ENCODE measurements at regions not wholly inside any gene's neighbourhood (a gene's known extent, or its start where the extent isn't known, plus 50 kb on each side); places are given as distances from the start of the nearest gene placed in this dataset.

DNA sequence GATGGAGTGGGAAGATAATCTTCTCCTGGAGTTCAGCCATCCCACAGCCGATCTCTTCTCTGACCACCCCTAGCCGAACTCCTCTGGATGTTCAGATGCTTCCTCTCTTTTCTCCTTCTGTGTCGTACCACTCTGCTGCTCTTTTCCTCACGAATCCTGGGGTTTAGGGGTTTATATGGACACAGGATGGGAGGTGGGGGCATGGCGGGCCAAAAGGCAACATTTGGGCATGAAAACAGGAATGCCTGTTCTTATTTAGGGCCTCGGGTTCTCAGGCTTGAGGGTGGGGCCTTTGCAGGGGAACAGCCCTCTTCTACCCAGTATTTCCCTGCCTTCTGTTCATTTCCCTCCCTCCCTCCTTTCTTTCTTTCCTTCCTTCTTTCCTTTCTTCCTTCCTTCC lies 112.7 kb downstream of the SLC35B3 start (continued):
- TF ChIP-seq CREM (IDR thresholded peaks at IDR 0.05; ENCODE audit: low read depth) (no peak), NR2C1 (IDR thresholded peaks at IDR 0.05) (no peak), POLR2AphosphoS2 (IDR thresholded peaks at IDR 0.05; ENCODE audit: low read depth, low read length) (no peak)
- TF ChIP-seq, protein P1, sequence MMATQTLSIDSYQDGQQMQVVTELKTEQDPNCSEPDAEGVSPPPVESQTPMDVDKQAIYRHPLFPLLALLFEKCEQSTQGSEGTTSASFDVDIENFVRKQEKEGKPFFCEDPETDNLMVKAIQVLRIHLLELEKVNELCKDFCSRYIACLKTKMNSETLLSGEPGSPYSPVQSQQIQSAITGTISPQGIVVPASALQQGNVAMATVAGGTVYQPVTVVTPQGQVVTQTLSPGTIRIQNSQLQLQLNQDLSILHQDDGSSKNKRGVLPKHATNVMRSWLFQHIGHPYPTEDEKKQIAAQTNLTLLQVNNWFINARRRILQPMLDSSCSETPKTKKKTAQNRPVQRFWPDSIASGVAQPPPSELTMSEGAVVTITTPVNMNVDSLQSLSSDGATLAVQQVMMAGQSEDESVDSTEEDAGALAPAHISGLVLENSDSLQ (IDR thresholded peaks at IDR 0.05), result no peak

DNA sequence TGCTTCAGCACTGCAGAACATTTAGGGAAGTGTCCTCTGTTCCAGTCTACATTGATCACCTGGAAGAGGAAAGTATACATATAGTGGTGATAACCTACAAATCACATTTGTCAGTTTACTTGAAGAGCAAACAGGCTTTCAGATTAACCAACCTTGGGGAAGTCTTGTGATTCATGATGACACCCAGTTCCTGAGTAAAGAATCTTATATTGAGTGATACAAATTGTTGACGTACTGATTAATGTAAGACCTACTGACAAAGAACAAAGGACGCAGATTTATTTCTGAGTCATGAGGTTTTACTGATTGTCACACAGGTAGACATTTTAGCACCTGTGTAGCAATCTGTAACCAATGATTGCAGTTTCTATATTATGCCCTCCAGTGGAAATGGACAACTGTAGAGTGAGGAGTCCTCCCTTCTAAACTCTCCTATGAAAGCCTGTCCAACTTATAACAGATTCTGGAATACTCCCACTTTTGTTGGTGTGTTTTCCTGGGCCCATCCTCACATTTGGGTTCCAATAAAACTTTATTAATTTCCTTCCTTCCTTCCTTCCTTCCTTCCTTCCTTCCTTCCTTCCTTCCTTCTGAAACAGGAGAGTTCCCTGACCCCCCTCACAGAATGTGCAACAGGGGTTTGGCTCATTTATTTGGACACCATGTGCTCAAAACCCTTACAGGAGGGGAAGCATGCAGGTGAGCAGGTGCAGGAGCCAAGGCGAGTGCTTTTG lies 113.5 kb downstream of the SLC35B3 start:
- no peak overlapping the region for H3K4me3 ChIP-seq
- in situ Hi-C loops (cut with MboI) (no loop called here), intact Hi-C loops (cut with micrococcal nuclease; ENCODE audit: unreplicated experiment) (no loop called here)
- H3K79me2 ChIP-seq (ENCODE audit: control insufficient read depth, insufficient read depth, low read length), result no peaks in the 10 kb centered on the region
- FAIRE-seq (no peak), ATAC-seq (no peak), DNase-seq (ENCODE audit: low read depth, low spot score) (no peak)
- H3K27ac ChIP-seq (ENCODE audit: control insufficient read depth, insufficient read depth), result no peak overlapping the region
- no peak overlapping the region for H3K9ac ChIP-seq (ENCODE audit: control insufficient read depth, insufficient read depth, low read length)
- ChIA-PET POLR2A (no interaction called here), CTCF (no interaction called here), RAD21 (ENCODE audit: unreplicated experiment) (no interaction called here), SMC1A (ENCODE audit: uncharacterized antibody, unreplicated experiment) (no interaction called here)
- H3K4me1 ChIP-seq (ENCODE audit: control insufficient read depth, insufficient read depth, low read length), result no peaks in the 10 kb centered on the region
- H4K20me1 ChIP-seq (ENCODE audit: control insufficient read depth, insufficient read depth), result no peaks in the 10 kb centered on the region
- H3K4me2 ChIP-seq (ENCODE audit: control insufficient read depth, insufficient read depth), result no peak overlapping the region
- BruUV-seq (replicated peaks), result no TSS peak
- H3K27me3 ChIP-seq (replicated peaks in 1 of 2; ENCODE audit: control insufficient read depth in 2 of 2, insufficient read depth in 2 of 2, low read length in 1 of 2), result no peaks in the 10 kb centered on the region
- WGBS (ENCODE audit: insufficient coverage, insufficient replicate concordance, low lambda C conversion rate, missing lambda C conversion rate), result 14% methylated on average over 3 of the region's 3 CpGs
- H2AFZ ChIP-seq (ENCODE audit: control insufficient read depth, low read depth, low read length), result no peak overlapping the region
- no peaks in the 10 kb centered on the region for H3K36me3 ChIP-seq (ENCODE audit: control insufficient read depth in 2 of 2, insufficient read depth in 2 of 2, low read length in 1 of 2)
- no peaks in the 10 kb centered on the region for H3K9me3 ChIP-seq (replicated peaks; ENCODE audit: control insufficient read depth, insufficient read depth, low read length)
- TF ChIP-seq ZNF217 (IDR thresholded peaks at IDR 0.05) (no peak), SRF (IDR thresholded peaks at IDR 0.05; ENCODE audit: low read depth in 2 of 2, low read length in 2 of 2) (no peak), TCF7 (IDR thresholded peaks at IDR 0.05; ENCODE audit: borderline replicate concordance) (no peak), SUPT20H (IDR thresholded peaks at IDR 0.05; ENCODE audit: borderline replicate concordance, control insufficient read depth, low read depth, low read length) (no peak), KLF5 (IDR thresholded peaks at IDR 0.05; ENCODE audit: partially characterized antibody) (no peak), STAT1 (conservative IDR thresholded peaks at IDR 0.05) (no peak), STAT3 (IDR thresholded peaks at IDR 0.05; ENCODE audit: low read depth, low read length) (no peak), PML (IDR thresholded peaks at IDR 0.05; ENCODE audit: low read length) (no peak), SMAD1 (IDR thresholded peaks at IDR 0.05; ENCODE audit: low read depth, partially characterized antibody) (no peak)
- TF ChIP-seq, protein P2, sequence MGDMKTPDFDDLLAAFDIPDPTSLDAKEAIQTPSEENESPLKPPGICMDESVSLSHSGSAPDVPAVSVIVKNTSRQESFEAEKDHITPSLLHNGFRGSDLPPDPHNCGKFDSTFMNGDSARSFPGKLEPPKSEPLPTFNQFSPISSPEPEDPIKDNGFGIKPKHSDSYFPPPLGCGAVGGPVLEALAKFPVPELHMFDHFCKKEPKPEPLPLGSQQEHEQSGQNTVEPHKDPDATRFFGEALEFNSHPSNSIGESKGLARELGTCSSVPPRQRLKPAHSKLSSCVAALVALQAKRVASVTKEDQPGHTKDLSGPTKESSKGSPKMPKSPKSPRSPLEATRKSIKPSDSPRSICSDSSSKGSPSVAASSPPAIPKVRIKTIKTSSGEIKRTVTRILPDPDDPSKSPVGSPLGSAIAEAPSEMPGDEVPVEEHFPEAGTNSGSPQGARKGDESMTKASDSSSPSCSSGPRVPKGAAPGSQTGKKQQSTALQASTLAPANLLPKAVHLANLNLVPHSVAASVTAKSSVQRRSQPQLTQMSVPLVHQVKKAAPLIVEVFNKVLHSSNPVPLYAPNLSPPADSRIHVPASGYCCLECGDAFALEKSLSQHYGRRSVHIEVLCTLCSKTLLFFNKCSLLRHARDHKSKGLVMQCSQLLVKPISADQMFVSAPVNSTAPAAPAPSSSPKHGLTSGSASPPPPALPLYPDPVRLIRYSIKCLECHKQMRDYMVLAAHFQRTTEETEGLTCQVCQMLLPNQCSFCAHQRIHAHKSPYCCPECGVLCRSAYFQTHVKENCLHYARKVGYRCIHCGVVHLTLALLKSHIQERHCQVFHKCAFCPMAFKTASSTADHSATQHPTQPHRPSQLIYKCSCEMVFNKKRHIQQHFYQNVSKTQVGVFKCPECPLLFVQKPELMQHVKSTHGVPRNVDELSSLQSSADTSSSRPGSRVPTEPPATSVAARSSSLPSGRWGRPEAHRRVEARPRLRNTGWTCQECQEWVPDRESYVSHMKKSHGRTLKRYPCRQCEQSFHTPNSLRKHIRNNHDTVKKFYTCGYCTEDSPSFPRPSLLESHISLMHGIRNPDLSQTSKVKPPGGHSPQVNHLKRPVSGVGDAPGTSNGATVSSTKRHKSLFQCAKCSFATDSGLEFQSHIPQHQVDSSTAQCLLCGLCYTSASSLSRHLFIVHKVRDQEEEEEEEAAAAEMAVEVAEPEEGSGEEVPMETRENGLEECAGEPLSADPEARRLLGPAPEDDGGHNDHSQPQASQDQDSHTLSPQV (IDR thresholded peaks at IDR 0.05), result no peak
- TF ChIP-seq, protein P3, sequence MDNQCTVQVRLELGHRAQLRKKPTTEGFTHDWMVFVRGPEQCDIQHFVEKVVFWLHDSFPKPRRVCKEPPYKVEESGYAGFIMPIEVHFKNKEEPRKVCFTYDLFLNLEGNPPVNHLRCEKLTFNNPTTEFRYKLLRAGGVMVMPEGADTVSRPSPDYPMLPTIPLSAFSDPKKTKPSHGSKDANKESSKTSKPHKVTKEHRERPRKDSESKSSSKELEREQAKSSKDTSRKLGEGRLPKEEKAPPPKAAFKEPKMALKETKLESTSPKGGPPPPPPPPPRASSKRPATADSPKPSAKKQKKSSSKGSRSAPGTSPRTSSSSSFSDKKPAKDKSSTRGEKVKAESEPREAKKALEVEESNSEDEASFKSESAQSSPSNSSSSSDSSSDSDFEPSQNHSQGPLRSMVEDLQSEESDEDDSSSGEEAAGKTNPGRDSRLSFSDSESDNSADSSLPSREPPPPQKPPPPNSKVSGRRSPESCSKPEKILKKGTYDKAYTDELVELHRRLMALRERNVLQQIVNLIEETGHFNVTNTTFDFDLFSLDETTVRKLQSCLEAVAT (IDR thresholded peaks at IDR 0.05), result no peak
- TF ChIP-seq, protein P4, sequence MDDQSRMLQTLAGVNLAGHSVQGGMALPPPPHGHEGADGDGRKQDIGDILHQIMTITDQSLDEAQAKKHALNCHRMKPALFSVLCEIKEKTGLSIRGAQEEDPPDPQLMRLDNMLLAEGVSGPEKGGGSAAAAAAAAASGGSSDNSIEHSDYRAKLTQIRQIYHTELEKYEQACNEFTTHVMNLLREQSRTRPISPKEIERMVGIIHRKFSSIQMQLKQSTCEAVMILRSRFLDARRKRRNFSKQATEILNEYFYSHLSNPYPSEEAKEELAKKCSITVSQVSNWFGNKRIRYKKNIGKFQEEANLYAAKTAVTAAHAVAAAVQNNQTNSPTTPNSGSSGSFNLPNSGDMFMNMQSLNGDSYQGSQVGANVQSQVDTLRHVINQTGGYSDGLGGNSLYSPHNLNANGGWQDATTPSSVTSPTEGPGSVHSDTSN (IDR thresholded peaks at IDR 0.05; ENCODE audit: insufficient replicate concordance, low read depth, low read length), result no peak
